AML-193 (cell line): ENCODE measurements at regions not wholly inside any gene's neighbourhood (a gene's known extent, or its start where the extent isn't known, plus 50 kb on each side); places are given as distances from the start of the nearest gene placed in this dataset.

Experiments used
- DNase-seq, 2 experiments: peaks; one replicate each; lab custom pipeline; 2025; lab: John Stamatoyannopoulos, UW

- DNase-seq: no peak
Measured at GRCh38 chr11:42482822-42483221, 829.0 kb upstream of the API5 start.

GRCh38 chr11:42490506-42490905, 821.3 kb upstream of the API5 start:
- DNase-seq: no peak

- no peak for DNase-seq
Measured at GRCh38 chr11:42494459-42494858, 817.3 kb upstream of the API5 start.

- no peak for DNase-seq
Measured at GRCh38 chr11:42498971-42499370, 812.8 kb upstream of the API5 start.

GRCh38 chr11:42502151-42502550, 809.6 kb upstream of the API5 start:
- DNase-seq: no peak

- DNase-seq: no peak
Measured at GRCh38 chr11:42521994-42522393, 789.8 kb upstream of the API5 start.

GRCh38 chr11:42524534-42525227, 787.1 kb upstream of the API5 start:
- DNase-seq: peak; percentile 25 to 44

- DNase-seq: no peak
Measured at GRCh38 chr11:42526426-42526825, 785.4 kb upstream of the API5 start.

- DNase-seq: no peak
Measured at GRCh38 chr11:42528471-42528870, 783.3 kb upstream of the API5 start.

GRCh38 chr11:42528911-42529310, 782.9 kb upstream of the API5 start:
- no peak for DNase-seq

GRCh38 chr11:42536611-42537360, 775.0 kb upstream of the API5 start:
- no peak for DNase-seq

- no peak for DNase-seq
Measured at GRCh38 chr11:42542336-42542735, 769.5 kb upstream of the API5 start.

GRCh38 chr11:42543844-42544419, 767.9 kb upstream of the API5 start:
- no peak for DNase-seq

- no peak for DNase-seq
Measured at GRCh38 chr11:42544726-42545125, 767.1 kb upstream of the API5 start.

- no peak for DNase-seq
Measured at GRCh38 chr11:42545954-42546353, 765.8 kb upstream of the API5 start.

- DNase-seq: no peak
Measured at GRCh38 chr11:42552786-42553185, 759.0 kb upstream of the API5 start.

- no peak for DNase-seq
Measured at GRCh38 chr11:42555190-42555589, 756.6 kb upstream of the API5 start.

- no peak for DNase-seq
Measured at GRCh38 chr11:42571131-42571877, 740.5 kb upstream of the API5 start.

- no peak for DNase-seq
Measured at GRCh38 chr11:42571878-42572610, 739.8 kb upstream of the API5 start.

- no peak for DNase-seq
Measured at GRCh38 chr11:42576318-42576717, 735.5 kb upstream of the API5 start.

- no peak for DNase-seq
Measured at GRCh38 chr11:42589286-42589685, 722.5 kb upstream of the API5 start.

GRCh38 chr11:42591841-42592240, 720.0 kb upstream of the API5 start:
- DNase-seq: no peak
